Inflammatory macrophage treated with lipopolysaccharide for 4 hours (primary cell): ENCODE measurements at regions not wholly inside any gene's neighbourhood (a gene's known extent, or its start where the extent isn't known, plus 50 kb on each side); places are given as distances from the start of the nearest gene placed in this dataset.
"Not testable (repeated sequence)": the region's sequence is repeated elsewhere in the genome, so short reads cannot be mapped to it uniquely, and the experiment has no call there.

ENCODE experiments used
- DNase-seq: peaks from one replicate; pipeline ENCODE4 v3.0.0-alpha.2; 2020

DNA sequence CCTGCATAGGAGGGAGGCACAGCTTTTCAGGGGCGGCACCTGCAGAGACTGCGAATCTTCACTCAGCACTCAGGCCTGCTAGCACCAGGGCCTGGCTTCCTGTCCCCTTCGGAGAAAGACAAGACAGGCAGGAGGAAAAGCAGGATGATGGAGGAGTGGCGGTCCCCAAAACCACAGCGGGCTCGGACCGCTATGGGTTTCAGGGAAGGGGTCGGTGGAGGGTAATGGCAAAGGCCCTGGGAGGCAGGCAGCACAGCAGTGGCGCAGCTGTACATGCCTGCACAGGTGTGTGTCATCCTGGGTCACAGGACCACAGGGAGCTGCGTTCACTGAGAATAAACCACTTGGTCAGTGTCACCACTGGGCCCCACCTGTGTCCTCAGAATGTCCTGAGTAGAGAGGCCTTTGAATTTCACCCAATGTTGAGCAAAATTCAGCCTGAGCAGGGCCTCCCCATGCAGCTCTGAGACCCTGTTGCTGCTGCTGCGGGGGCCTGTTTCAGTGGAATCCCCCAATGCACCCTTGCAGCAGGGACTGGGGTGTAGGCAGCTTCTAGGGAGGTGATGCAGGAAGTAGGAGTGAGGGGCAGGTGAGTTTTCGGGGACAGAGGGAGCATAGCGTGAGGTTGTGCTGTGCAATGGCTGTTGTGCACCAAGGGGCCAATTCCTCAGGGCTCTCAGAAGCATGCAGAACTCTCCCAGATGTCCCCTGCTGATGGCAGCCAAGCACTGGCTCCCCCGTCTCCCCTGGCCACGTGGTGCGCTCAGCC is 90.6 kb upstream of the PPP2R2D start:
- no peak for DNase-seq

DNA sequence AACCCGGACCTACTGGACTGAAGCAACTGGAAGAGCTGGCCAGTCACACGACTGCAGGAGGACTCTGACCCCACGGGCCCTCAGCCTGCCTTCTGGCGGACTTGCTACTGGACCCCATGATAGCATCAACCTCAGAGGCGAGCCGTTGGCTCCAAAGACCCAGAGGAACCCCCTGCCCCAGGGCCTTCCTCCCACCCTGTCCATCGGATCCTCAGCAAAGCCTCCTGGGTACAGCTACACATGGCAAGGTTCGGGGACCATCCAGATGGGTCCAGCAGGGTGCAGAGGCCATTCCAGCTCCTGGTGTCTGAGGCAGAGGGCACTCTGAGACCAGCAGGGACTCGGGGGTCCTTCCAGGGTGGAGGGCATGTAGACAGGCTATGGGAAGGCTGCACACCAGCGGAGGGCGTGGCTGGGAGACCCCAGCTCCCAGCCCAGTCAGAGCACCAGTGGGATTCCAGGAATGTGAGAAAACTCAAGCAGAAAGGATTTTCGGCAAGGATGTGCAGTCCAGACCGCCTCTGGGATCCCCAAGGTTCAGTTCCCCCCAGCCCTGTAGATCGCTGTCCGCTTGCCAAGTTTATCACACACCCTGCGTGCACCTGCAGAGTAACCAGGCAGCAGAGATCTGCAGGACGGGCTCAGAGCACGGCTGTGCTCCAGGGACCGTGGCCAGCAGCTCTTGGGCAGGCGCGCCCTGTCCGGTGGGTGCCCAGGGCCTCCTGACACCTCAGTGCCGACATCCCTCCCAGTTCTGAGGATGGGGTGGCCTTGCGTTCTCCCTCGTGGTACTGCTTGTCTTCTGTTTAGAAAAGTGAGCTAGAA is 89.8 kb upstream of the PPP2R2D start:
- no peak for DNase-seq

DNA sequence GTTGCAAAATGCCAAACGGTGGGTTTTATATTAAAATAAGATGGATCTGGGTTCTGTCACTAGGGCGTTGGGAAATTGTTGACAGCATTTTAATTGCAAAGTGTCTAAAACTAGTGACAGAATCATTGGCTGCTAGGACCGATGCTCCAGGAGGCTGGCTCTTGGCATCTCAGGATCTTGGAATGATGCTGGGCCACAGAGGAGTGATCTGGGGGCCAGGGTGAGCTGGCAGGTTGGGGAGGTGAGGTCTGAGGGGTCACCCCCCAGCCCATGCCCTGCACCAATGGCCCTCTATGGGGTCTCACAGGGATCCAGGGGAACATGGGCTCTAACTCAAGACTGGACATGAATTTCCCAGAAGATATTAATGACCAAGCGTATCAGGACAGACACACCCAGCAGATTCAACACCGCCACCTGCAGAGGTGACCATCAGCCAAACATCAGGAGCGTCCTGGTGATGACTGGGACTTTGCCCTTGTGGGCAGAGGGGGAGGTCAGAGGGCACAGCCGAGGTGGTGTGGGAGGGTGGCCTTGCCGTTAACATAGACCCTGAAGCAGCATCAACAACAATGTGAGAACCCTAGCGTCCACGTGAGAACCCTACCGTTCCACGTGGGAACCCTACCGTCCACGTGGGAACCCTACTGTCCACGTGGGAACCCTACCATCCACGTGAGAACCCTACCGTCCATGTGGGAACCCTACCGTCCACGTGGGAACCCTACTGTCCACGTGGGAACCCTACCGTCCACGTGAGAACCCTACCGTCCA is 89.0 kb upstream of the PPP2R2D start:
- no peak for DNase-seq

DNA sequence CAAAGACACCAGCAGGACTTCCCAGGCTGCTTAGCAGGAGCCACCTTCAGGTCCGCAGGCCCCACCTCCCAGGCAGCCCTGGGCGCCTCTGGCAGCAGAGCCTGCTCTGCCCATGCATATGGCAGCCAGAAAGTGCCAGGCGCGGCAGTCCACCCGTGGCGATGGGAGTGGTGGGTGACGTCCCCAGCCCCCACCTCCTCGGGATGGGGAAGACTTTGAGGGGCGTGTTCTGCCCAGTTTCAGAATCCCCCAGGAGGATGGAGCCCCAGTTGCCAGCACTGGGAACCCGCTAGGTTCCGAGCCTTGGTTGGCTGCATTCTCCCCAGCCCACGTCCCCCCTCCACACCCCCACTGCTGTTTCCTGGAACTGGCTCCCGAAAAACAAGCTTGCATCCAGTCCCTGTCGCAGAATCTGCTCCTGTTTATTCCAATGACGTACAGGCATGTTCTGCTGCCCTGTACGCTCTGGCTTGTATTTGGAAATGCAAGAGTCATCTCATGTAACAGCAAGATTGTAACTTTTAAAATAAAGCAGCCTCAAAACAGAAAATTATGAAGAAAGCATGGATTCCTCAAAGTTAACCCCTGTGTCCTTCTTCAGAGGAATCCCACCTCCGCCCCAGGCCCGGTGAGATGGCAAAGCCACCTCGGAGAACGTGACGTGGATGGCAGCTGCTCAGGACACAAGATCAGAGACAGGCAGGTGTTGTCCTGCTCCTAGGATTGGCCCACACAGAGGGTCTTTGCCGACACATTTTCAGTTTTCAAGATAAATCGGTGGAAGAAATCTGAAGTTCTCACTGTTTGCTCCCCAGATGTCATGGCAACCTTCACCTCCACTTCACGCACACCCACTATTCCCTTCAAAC is 87.8 kb upstream of the PPP2R2D start:
- DNase-seq: no peak

DNA sequence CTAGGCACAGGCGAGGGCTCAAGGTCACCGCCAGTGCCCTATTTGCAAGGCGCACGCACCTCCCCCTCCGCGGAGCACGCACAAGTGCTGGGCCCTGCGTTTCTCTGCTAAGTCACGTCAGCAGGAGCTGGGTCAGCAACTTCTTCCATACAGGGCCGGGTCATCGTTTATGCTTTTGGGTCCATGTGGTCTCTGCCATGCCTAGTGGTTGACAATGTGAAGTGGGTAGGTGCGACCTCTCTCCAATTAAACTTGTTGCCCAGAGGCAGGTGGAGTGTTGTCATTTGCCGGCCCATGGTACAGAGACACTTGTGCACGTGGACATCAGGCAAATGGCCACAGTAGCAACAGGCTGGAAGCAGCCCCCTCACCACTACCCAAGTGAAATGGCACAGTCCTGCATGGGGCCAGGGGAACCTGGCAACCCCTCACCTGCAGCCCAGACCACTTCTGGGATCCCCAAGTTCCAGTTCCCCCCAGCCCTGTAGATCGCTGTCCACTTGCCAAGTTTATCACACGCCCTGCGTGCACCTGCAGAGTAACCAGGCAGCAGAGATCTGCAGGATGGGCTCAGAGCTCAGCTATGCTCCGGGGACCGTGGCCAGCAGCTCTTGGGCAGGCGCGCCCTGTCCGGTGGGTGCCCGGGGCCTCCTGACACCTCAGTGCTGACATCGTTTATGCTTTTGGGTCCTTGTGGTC is 86.1 kb upstream of the PPP2R2D start:
- no peak for DNase-seq

DNA sequence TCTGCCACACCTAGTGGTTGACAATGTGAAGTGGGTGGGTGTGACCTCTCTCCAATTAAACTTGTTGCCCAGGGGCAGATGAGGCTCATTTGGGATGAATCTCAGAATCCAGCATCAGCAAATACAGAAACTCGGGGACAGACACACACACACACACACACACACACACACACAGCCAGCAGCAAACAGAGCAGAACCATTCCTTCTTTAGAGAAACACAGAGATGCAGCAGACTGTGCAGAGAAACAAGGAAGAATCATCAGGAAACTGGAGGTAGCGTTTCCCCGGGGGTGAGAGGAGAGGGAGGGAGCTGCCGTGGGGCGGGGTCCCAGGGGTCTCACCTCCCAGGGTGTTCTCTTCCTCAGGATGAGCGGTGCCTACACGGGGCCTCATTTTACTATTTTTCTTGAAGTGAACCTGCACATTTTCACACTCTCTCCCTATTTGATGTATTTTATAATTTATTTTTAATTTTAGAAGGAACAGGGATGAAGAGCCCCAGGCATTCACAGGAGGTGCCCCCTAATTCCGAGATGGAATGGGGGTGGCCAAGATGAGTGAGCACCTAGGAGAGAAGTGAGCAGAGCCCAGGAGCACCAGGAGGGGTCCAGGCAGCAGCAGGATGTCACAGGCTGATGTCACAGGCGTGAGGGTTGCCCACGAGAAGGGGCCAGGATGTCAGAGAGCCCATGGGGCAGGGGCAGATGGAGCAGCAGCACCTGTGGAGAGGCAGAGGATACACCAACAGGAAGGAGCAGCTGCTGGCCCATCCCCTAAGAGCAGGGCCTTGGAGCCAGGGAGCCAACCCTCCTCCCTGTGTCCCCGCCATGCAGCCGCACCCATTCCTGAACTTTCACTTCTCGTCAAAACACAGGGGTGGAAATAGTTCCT is 85.3 kb upstream of the PPP2R2D start:
- DNase-seq: no peak

DNA sequence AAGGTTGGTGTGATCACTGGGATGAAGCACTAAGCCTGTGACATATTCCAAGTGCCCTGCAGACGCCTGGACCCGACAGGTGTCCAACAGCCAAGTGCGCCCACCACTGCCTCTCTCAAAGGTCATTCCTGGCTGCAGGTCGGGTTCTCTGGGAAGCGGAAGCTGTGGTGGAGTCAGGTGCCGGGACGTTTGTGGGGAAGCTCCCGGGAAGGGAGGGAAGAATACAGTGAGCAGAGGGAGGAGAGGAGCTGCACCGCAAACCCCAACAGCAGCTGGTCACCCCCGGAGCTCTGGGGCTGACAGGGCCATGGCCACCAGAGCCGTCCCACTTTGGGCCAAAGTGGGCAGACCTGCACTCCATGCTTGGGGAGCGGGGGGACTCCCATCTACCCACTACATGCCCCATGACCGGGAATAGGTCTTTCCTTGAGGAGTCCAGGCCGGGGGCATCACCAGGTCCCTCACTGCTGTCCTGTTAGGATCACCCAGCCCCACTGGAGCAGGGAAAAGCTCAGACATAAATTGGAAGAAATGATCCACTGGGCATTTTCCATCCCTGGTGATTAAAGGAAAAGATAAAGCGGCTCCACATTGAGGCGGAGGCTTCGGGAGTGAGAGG is 84.5 kb upstream of the PPP2R2D start:
- DNase-seq: no peak

DNA sequence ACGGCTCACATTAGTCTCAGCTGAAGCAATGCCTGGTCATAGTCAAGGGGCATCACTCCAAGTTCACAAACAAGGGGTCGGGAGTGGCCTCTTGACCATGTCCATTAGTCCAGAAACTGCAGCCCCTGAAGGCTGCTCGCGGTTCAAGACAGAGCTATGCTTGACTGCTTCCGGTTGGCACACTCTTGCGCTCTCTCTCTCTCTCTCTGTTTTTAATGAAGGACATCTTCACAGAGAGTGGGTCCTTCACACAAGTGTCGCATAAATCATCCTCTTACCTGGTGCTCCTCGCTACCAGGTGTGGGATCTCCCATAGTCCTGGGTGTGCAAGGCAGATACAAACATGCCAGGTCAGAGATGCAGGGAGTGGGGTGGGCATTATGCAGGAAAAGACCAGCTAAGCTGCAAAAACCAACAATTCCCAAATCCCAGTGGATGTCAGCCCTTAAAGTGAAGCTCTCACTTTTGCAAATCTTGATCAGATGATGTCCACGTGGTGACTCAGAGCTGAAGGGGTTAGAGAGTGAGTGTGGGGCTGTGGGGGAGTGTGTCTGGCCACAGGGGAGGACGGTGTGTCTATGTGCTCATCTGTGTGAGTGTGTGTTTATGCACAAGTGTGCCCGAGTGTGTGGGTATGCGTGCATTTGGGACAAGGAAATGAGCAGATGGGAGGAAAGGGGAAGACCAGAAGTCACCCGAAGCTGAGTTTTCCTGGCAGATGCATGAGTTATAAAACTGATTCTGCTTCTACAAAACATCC is 83.7 kb upstream of the PPP2R2D start:
- no peak for DNase-seq

DNA sequence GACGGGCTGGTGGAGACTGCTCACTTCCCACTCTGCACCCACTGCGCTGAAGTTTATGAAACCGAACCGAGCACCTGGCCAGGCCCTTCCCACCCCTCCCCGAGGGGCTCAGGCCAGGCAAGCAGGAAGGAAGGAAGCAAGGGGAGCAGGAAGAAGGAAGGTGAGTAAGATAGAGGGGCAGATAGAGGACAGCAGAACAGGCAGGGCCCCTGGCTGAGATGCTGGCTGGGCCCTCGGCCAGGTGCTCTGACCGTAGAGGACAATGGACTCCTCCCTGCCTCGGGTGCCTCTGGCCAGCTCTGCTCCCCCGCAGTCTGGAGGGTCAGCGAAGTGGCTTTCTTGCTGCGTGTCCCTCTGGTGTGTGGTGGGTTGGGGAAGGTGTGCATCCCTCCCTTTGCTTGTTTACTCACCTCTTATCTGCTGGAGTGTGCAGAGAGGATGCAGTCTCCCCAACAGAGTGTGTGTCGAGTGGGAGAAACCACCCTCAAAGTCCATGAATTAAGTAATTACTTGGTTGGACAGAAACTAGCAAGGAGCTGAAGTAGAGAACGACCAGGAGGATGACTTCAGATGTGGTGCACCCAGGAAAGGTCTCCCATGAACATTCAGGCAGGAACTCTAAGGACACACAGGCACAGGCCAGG is 82.8 kb upstream of the PPP2R2D start:
- no peak for DNase-seq

DNA sequence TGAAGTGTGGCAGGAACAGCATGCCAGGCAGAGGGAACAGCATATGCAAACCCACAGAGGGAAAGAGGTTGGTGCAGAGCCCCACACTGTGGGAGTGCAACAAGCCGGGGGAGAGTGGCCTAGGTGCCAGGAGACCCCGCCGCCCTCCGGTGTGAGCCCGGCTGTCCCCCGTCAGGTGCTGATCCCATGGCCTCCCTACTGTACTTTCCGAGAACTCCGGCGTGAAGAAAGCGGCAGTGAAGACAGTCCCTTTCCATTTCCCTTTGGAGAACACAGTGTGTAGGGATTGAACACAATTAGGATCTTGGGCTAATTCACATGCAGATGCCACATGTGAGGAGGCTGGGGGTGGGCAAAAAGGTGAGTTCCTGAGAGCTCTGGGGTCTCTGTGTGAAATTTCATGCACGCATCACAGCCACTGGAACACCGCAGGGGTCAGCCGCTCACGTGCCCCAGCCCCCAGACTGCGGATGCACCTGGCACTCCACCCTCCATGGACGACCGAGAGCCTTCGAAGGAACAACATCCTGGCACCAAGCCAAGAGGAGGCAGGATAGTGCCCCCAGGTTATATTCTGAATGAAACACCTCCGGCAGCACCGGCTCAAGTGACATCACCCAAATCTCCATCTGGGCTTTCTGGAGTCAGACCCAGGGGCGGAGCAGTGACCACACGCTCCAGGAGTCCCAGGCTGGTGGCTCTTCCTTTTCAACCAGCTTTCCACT is 82.1 kb upstream of the PPP2R2D start:
- DNase-seq: no peak

DNA sequence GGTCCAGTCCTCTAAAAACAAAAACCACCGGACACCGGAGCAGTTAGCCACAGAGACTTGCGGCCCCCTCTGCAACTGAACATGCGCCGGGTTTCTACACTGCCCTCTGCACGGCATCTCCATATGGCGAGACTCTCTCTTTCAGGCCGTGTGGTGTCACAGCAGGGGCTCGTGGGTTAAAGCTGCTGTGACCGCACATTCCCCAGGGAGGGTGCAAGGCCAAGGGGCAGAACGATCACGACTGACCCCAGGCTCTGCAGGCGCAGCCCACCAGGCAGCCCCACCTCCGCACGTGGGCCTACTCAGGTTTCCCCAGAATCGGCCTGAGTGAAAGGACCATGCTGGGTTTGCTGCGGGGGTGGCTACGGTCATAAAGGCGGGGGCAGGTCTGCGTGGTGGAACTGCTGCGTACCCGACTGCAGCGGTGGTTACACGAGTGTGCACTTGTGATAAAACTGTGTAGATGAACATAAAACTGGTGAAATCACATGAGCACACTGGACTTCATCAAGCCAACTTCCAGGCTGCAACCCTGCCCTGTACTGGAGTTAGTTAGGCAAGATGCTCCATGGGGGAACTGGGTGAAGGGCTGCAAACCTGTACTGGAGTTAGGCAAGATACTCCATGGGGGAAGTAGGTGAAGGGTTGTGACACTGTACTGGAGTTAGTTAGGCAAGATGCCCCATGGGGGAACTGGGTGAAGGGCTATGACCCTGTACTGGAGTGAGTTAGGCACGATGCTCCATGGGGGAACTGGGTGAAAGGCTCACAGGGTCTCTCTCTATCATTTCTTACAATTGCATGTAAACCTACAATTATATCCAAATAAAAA is 81.4 kb upstream of the PPP2R2D start:
- DNase-seq: no peak

DNA sequence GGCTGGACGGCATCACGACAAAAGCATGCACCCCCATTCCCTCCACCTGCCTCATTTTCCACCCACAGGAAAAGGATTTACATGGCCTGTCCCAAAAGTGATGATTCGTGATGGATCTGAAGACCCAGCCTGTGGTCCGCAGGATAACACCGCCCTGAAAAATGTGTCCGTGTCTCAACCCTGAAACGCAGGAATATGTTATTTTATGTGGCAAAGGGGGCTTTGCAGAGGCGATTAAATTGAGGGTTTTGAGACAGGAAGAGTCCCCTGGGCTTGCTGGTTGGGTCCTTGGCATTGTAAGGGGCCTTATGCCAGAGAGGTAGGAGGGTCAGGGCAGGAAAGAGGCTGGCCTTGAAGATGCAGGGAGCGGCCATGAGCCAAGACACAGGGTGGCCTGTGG is 80.2 kb upstream of the PPP2R2D start:
- no peak for DNase-seq

DNA sequence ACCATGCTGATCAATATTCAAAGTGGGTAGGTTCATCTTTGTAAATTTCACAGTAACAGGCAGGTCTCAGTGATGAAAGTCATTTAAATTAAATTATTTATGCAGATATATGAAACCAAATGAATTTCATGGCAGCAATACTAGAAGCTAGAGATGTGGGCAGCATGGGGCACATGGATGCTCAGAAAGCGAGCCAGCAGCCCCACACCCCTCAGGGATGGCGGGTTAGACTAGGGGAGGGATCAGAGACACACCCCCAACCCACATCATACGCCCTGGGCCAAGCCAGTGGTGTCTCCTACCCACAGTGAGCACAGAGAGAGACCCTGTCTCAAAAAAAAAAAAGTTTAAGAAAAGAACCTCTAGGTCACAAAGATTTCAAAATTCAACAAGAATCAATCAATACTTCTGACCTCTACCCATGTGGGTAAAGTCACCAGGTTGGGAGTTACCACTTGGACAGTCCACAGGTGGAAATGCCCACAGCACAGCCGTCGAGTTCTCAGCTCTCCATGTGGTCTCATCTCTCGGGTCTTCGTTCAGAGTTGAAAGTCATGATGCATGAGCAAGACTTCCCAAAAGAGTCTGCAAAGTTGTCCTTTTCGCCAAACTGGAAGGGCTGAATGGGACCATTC is 79.3 kb upstream of the PPP2R2D start:
- no peak for DNase-seq

DNA sequence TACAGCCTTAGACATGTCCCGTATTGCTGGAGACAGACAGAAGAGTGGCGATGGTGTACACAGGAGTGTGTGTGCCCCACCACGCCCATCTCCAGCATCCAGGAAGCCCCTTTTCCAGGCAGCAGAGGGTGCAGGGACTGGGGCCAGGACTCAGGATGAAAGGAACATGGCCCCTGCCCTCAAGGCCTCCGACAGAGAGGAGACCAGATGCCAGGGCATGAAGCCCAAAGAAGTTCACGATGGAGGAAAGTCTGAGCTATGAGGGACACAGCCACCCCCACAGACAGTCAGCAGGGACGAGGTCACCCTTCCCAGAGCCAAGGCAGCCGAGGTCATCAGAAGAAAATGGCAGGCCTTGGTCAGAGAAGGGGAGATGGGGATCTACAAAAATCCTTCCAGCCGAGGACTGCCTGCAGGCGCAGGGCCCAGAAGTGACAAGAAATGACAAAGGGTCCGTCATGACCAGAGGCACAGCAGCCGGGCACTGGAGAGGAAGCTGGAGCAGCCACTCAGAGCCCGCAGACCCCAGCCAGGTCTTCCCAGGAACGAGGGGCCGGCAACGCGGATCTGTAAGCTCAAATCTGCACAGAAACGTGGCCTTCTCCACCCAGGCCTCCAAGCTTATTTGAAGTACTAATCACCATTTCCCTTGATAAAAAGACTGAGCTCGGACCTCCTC is 78.7 kb upstream of the PPP2R2D start:
- no peak for DNase-seq

DNA sequence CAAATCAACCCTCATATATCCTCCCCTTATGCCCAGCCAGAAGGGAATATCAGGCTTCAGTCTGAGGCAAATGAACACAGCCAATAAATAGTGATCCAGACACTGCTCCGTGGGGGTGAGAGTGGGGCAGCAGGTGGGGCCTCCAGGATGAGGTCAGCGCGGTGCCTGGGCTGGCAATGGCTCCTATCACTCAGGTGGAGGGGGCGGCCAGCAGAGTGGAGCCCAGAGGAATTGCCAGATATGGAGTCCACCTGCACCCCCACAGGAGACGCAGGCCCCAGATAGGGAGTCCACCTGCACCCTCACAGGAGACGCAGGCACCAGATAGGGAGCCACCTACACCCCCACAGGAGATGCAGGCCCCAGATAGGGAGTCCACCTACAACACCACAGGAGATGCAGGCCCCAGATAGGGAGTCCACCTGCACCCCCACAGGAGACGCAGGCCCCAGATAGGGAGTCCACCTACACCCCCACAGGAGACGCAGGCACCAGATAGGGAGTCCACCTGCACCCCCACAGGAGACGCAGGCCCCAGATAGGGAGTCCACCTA is 78.0 kb upstream of the PPP2R2D start:
- no peak for DNase-seq

DNA sequence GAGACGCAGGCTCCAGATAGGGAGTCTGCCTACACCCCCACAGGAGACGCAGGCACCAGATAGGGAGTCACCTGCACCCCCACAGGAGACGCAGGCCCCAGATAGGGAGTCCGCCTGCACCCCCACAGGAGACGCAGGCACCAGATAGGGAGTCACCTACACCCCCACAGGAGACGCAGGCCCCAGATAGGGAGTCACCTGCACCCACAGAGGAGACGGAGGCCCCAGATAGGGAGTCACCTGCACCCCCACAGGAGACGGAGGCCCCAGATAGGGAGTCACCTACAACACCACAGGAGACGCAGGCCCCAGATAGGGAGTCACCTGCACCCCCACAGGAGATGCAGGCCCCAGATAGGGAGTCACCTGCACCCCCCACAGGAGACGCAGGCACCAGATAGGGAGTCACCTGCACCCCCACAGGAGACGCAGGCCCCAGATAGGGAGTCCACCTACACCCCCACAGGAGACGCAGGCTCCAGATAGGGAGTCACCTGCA is 77.2 kb upstream of the PPP2R2D start:
- DNase-seq: not testable (repeated sequence)
